ENCODE measurements at regions not wholly inside any gene's neighbourhood (a gene's known extent, or its start where the extent isn't known, plus 50 kb on each side); places are given as distances from the start of the nearest gene placed in this dataset.

GRCh38 chr2:16561676-16562075 lies 104.0 kb downstream of the CYRIA start:
- DNase-seq = no peak

- no peak for DNase-seq
Observed at GRCh38 chr2:16561251-16561650, 104.4 kb downstream of the CYRIA start.

- no peak for DNase-seq
Observed at GRCh38 chr2:16559278-16560067, 106.2 kb downstream of the CYRIA start.

GRCh38 chr2:16554060-16554583 lies 111.5 kb downstream of the CYRIA start:
- no peak for DNase-seq

- DNase-seq = no peak
Observed at GRCh38 chr2:16553226-16553625, 112.4 kb downstream of the CYRIA start.

GRCh38 chr2:16552202-16552601 lies 113.4 kb downstream of the CYRIA start:
- DNase-seq = no peak

DNA sequence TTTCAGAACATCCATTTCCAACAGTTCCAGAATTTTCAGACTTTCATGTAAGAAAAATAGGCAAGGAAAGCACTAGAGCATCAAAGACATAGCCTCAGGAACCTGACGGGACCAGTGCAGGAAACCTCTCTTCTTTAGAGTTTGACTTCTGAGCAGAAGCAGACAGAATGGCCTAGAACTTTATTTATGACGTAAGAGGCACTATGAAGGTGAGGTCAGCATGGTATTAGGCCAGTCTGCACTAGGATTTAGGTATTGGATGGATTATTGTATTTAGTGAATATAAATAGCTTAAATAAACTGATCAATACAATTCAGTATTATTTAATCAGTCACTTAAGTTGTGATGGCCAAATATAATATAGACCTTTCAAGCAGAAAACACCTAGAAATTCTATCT lies 117.6 kb downstream of the CYRIA start:
- DNase-seq = no peak

DNA sequence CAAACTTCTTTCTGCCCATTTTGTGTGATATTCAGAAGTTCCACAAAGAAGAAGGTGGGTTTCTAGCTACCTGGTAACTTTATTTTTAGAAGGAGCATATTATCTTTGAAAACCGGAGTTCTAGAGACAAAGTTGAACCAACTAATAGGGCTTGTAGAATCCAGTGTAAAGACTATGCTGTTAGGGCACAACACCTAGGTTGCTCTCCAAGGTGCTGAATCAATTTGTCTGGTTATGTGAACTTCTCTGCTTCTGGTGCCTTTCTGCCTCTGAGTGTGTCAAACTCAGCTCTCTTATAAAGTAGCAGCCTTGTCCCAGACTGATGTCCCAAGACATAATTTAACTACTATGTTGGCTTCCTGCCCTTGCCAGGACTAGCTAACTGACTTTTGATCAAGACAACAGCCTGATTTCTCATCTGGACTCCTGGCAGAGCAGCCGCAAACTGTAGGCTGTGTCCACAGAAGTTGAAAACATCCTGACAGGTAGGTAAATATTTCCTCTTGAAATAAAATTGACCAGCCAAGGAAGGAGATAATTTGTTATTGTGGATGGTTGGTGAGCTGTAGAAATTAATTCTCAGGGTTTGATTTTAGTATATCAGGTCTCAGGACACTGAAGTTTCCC lies 119.4 kb downstream of the CYRIA start:
- DNase-seq = no peak

DNA sequence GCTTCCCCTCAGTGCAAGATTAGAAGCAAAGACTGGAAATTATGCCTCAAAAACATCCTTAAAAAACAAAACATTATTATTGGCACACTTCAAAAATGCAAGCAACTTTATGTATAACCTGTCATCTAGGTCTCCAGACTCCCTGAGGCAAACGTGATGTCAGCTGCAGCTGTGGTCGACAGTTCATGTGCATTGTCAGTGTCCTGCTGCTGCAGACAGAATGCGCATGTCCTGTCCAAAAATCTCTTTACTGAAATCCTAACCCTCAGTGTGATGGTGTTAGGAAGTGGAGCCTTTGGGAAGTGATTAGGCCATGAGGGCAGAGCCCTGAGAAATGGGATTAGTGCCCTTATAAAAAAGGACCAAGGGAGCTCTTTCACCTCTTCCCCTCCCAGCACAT lies 126.9 kb downstream of the CYRIA start:
- no peak for DNase-seq

DNA sequence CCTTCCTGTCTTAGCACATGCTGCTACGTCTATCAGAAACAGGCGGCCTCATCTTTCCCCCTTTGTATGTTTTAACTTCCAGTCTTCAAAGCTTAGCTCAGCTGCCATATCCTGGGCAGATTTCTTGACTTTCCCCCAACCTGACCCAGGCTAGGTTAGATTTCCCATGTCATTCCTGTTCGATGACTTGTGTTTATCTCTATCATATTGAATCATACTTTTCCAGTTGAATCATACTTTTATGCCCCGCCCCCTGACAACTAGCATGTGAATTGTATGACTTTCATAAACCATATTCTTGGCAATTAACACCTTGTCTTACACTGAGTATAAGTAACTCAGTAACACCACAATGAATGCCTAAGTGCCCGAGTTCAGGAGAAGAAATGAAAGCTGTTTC lies 128.3 kb downstream of the CYRIA start:
- no peak for DNase-seq

- no peak for DNase-seq
Observed at GRCh38 chr2:16526193-16526592, 139.4 kb downstream of the CYRIA start.

GRCh38 chr2:16525265-16525887 lies 140.3 kb downstream of the CYRIA start:
- no peak for DNase-seq

DNA sequence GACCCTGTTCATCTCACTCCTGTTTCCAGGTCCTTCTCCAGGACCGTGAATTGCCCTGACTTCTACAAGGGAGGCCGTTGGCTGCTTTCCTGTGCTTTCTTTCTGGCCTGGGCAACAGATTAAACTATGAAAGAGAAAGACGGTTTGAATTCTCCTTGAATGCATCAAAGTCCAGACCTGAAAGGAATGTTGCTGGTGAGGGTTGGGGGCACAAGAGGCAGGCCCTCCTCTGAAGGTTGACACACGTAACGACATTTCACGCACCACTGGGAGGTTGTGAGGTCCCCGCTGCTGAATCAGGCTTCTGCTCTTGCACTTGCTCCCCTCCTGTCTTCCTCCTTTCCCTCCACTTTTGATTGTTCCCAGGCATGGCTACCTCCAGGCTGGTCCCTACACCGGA lies 141.9 kb downstream of the CYRIA start:
- no peak for DNase-seq

DNA sequence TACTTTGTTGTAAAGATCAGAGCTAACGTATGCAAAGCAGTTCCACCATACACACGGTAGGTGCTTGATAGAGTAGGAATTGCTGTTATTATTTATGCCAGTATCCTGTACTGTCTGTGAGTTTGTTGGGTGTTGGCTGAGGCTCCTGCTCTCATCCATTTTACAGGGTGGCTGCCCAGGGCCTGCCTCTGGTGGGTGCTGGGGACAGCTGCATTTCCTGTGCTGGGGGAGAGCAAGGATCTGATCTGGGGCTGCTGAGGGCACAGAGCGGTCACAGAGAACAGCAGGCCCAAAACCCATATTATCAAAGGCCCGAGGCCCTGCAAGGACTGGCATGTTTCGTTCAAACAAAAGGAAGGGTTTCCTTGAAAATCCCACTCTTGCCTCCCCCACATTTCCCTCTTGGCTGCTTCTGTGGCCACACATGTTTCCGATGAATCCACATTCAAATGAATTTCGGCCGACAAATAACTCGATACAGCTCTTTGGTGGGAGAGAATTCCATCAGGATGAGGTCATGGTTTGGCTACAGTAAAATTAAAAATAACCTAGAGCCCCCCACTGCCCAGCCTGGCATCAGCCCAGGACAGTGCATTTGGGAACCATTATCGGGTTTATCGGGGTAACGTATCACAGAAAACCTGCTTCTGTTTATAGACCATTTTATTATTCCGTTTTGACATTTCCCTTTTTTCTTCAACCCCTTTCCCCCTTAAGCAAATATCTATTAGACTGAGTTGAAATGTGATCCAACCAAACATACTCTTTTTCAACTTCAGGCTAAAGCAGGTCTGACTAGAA lies 143.4 kb downstream of the CYRIA start:
- no peak for DNase-seq

- no peak for DNase-seq
Observed at GRCh38 chr2:16520891-16521290, 144.7 kb downstream of the CYRIA start.

DNA sequence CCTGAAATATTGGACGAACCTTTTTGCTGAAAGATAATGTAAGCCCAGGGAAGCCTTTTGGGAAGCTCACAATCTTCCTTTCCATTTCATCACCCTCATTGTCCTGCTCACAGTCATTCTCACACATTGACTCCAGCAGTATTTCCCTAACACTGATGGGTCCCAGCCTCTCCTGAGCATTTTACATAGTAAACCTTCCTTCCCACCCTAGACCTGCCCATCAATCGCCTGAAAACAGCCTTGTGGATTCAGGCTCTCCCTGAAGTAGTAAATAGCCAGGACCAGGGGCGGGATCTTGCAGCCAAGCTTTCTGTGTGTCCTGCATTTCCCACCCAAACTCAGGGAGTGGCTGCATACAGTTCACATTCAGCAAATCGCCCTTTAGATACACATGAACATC lies 149.9 kb downstream of the CYRIA start:
- no peak for DNase-seq

DNA sequence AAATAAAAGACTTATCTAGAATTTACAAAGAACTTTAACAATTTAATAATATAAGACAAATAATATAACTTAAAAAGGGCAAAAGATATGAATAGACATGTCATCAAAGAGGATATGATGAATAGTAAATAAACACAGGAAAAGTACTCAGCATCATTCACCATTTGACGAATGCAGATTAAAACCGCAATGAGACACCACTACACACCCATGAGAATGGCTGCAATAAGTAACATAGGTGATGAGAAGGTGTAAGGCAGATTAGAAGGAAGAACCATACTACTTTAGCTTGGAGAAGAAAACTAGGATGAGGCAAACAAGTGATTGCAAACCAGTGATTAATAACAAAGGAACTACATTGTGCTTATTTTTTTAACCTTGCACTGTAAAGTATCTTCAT lies 152.0 kb downstream of the CYRIA start:
- DNase-seq = no peak

- DNase-seq = no peak
Observed at GRCh38 chr2:16511041-16511440, 154.6 kb downstream of the CYRIA start.

DNA sequence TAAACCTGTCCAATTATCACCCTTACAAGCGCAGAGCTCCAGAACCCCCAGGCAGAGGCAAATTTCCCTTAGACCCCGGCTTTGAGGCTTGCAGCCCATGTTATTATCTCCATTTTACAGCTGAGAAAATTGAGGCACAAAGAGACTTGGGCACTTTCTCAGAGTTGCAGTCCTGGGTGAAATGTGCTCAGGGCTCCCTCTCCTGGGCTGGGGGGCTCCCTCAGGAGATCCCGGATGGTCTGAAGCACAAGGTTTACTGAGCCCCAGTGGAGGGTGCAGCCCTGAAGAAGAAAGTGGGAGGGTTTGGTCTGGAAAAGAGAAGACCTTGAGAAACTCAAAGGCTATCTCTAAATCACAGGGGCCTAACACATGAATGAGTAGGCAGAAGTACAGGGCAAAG lies 156.6 kb downstream of the CYRIA start:
- no peak for DNase-seq

- DNase-seq = no peak
Observed at GRCh38 chr2:16508490-16508851, 157.2 kb downstream of the CYRIA start.

DNA sequence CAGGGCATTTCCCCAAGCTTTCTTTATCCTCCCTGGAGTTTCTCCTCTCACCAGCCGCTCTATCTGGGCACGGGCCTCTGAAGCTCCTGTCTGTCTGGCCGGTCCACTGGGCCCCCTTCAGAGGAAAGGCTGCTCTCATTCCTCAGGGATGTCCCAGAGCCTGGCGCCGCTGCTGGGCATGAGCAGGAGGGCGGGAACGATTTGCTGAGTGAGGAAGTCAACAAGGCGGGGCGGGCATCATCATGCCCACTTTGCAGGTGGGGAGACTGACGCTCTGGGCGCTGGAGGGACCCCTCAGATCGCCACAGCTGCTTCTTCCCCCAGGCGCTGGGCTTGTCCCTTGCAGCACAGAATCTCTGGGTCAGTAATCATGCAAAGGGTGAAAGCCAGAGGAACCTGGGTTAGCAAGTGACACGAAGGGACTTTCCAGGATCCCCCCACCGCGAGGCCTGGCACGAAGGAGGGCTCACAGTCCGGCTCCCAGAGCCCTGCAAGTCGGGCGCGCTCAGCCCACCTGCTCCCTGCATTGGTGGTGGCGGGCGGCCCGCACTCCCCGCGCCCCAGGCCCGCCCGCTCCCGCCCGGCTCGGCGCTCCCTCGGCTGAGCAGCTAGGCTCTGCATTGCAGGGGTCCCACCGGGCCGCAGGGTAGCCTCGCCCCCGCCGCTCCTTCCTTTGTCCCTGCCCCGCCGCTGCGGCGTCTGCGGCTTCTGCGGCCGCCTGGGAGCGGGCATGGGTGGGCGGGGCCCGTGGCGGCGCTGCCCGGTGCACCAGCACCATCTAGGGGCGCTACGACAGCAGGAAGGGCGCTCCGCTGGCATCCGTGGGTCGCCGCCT lies 157.8 kb downstream of the CYRIA start:
- DNase-seq = peak; percentile 32

GRCh38 chr2:16506366-16506765 lies 159.3 kb downstream of the CYRIA start:
- DNase-seq = no peak
